Natural killer cell (primary cell): ENCODE measurements at regions not wholly inside any gene's neighbourhood (a gene's known extent, or its start where the extent isn't known, plus 50 kb on each side); places are given as distances from the start of the nearest gene placed in this dataset.

ENCODE experiments used
- ATAC-seq, 3 donors: fragments of 150-1000 bp in 2 of 3; fragments of 200-7000 bp in 1 of 3; cut with Tn5 transposase; 1 replicate in 1 of 3; 2 replicates in 2 of 3; pipeline ENCODE4 v1.10.0; 2021; ENCODE audit warnings: mild to moderate bottlenecking in 2 of 3, moderate library complexity in 2 of 3
- DNase-seq, 2 donors: peaks; one replicate each; pipeline versions ENCODE4 v3.0.0 to v3.0.0-alpha.2; 2013 to 2021; ENCODE audit warnings: mixed read lengths in 1 of 2
- H3K27ac ChIP-seq: one replicate; pipeline ENCODE4 v1.5.1; 2013; ENCODE audit warnings: mild to moderate bottlenecking, low read length
- H3K27me3 ChIP-seq: one replicate; pipeline ENCODE4 v1.6.1; 2013; ENCODE audit warnings: low read length; ENCODE audit not compliant: control insufficient read depth, insufficient read depth
- H3K36me3 ChIP-seq: one replicate; pipeline ENCODE4 v1.6.1; 2013; ENCODE audit warnings: low read length; ENCODE audit not compliant: control insufficient read depth, insufficient read depth
- H3K4me1 ChIP-seq: one replicate; pipeline ENCODE4 v1.6.1; 2013; ENCODE audit warnings: low read length; ENCODE audit not compliant: control insufficient read depth, insufficient read depth
- H3K4me3 ChIP-seq: one replicate; pipeline ENCODE4 v1.5.1; 2013; ENCODE audit warnings: low read length
- H3K9me3 ChIP-seq: one replicate; pipeline ENCODE4 v1.6.1; 2013; ENCODE audit warnings: low read length; ENCODE audit not compliant: control insufficient read depth, insufficient read depth
- H3K27ac Mint-ChIP-seq, 2 donors: one replicate each; pipeline ENCODE4 v1.8.0; 2022; ENCODE audit warnings: mild to moderate bottlenecking in 2 of 2, mixed read lengths in 2 of 2, moderate library complexity in 1 of 2
- H3K27me3 Mint-ChIP-seq, 2 donors: one replicate each; pipeline ENCODE4 v1.8.0; 2022; ENCODE audit warnings: low read depth in 2 of 2, mixed read lengths in 2 of 2
- H3K36me3 Mint-ChIP-seq: one replicate; pipeline ENCODE4 v1.8.0; 2022; ENCODE audit warnings: mixed read lengths
- H3K4me1 Mint-ChIP-seq, 2 donors: one replicate each; pipeline ENCODE4 v1.8.0; 2022; ENCODE audit warnings: mixed read lengths in 2 of 2
- H3K4me3 Mint-ChIP-seq: one replicate; pipeline ENCODE4 v1.8.0; 2022; ENCODE audit warnings: mild to moderate bottlenecking, moderate library complexity, mixed read lengths
- H3K9me3 Mint-ChIP-seq, 2 donors: one replicate each; pipeline ENCODE4 v1.8.0; 2022; ENCODE audit warnings: mixed read lengths in 2 of 2
- whole genome bisulfite sequencing: methylation state at CpG from one replicate; pipeline ENCODE4 v1.1.7; 2013; ENCODE audit warnings: missing lambda C conversion rate; ENCODE audit not compliant: insufficient coverage; 5-methylcytosine and 5-hydroxymethylcytosine counted together
- intact Hi-C: fragments of 100-400 bp; cut with micrococcal nuclease; formaldehyde crosslinking; loops from one replicate; pipeline ENCODE4 v1.14.2; 2022
- TF ChIP-seq, protein P1 (sequence below): fragments of 200-600 bp; IDR thresholded peaks from one replicate; pipeline ENCODE4 v1.8.0; 2022; ENCODE audit warnings: antibody characterized with exemption

GRCh38 chr10:20966426-20966825 is 69.3 kb upstream of the NEBL start:
- H3K4me1 Mint-ChIP-seq: no peaks in the 10 kb centered on the region
- Histone ChIP-seq H3K27ac (no peak overlapping the region), H3K4me1 (no peaks in the 10 kb centered on the region), H3K27me3 (no peaks in the 10 kb centered on the region), H3K9me3 (no peaks in the 10 kb centered on the region), H3K4me3 (no peak overlapping the region), H3K36me3 (no peaks in the 10 kb centered on the region)
- ATAC-seq: no peak
- TF ChIP-seq, protein P1, sequence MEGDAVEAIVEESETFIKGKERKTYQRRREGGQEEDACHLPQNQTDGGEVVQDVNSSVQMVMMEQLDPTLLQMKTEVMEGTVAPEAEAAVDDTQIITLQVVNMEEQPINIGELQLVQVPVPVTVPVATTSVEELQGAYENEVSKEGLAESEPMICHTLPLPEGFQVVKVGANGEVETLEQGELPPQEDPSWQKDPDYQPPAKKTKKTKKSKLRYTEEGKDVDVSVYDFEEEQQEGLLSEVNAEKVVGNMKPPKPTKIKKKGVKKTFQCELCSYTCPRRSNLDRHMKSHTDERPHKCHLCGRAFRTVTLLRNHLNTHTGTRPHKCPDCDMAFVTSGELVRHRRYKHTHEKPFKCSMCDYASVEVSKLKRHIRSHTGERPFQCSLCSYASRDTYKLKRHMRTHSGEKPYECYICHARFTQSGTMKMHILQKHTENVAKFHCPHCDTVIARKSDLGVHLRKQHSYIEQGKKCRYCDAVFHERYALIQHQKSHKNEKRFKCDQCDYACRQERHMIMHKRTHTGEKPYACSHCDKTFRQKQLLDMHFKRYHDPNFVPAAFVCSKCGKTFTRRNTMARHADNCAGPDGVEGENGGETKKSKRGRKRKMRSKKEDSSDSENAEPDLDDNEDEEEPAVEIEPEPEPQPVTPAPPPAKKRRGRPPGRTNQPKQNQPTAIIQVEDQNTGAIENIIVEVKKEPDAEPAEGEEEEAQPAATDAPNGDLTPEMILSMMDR: no peak
- WGBS: 97% methylated on average over 2 of the region's 3 CpGs
- intact Hi-C loops: no loop called here
- H3K9me3 Mint-ChIP-seq: no peaks in the 10 kb centered on the region
- no peaks in the 10 kb centered on the region for H3K36me3 Mint-ChIP-seq
- H3K27ac Mint-ChIP-seq: no peak overlapping the region
- DNase-seq: no peak
- peaks cover 4 to 6% of the 10 kb centered on the region in 2 donors for H3K27me3 Mint-ChIP-seq
- H3K4me3 Mint-ChIP-seq: no peak overlapping the region

- no peak overlapping the region for H3K27ac Mint-ChIP-seq
These were observed 66.8 kb upstream of the NEBL start for GRCh38 chr10:20963721-20964595.

DNA sequence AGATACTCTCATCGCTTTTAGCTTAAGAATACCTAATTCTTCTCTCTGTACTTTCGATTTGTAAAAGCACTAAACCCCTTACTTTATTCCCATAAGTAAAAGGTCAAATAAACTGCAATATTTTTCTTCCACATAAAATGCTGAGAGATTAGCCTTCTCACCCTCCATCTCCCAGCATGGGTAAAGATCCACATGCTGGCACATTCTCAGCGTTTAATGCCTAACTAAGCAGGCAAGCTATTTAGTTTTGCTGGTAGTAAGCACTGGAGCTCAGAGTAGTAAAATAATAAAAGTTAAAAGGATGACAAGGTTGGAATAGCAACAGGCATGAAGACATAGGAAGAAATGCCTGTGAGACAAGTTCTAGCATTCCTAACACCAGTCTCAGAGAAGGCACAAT is 65.9 kb upstream of the NEBL start:
- Mint-ChIP-seq H3K27me3 (peaks cover 4 to 13% of the 10 kb centered on the region in 2 donors), H3K4me1 (no peaks in the 10 kb centered on the region), H3K9me3 (no peaks in the 10 kb centered on the region), H3K27ac (no peak overlapping the region), H3K36me3 (no peaks in the 10 kb centered on the region), H3K4me3 (no peak overlapping the region)
- Histone ChIP-seq H3K36me3 (no peaks in the 10 kb centered on the region), H3K4me1 (no peaks in the 10 kb centered on the region), H3K27me3 (no peaks in the 10 kb centered on the region), H3K4me3 (no peak overlapping the region), H3K9me3 (no peaks in the 10 kb centered on the region), H3K27ac (no peak overlapping the region)
- intact Hi-C loops: no loop called here
- no peak for DNase-seq
- TF ChIP-seq, protein P1: no peak
- WGBS: 87% methylated on average over 3 of the region's 3 CpGs
- no peak for ATAC-seq

More at GRCh38 chr10:20963721-20964595, 66.8 kb upstream of the NEBL start:
- H3K4me1 Mint-ChIP-seq: no peaks in the 10 kb centered on the region
- Histone ChIP-seq H3K27ac (no peak overlapping the region), H3K4me1 (no peaks in the 10 kb centered on the region), H3K9me3 (no peaks in the 10 kb centered on the region), H3K36me3 (no peaks in the 10 kb centered on the region), H3K27me3 (no peaks in the 10 kb centered on the region), H3K4me3 (no peak overlapping the region)
- H3K9me3 Mint-ChIP-seq: no peaks in the 10 kb centered on the region
- WGBS: 82% methylated on average over 3 of the region's 5 CpGs
- TF ChIP-seq, protein P1: no peak
- ATAC-seq (no peak), DNase-seq (no peak)
- intact Hi-C loops: no loop called here
- H3K36me3 Mint-ChIP-seq: no peaks in the 10 kb centered on the region
- peaks cover 4 to 6% of the 10 kb centered on the region in 2 donors for H3K27me3 Mint-ChIP-seq
- no peak overlapping the region for H3K4me3 Mint-ChIP-seq
